ENCODE measurements at regions not wholly inside any gene's neighbourhood (a gene's known extent, or its start where the extent isn't known, plus 50 kb on each side); places are given as distances from the start of the nearest gene placed in this dataset.

GRCh38 chr1:5291889-5292288 lies 637.5 kb downstream of the AJAP1 start:
- no peak for DNase-seq (ENCODE audit: low spot score)

DNA sequence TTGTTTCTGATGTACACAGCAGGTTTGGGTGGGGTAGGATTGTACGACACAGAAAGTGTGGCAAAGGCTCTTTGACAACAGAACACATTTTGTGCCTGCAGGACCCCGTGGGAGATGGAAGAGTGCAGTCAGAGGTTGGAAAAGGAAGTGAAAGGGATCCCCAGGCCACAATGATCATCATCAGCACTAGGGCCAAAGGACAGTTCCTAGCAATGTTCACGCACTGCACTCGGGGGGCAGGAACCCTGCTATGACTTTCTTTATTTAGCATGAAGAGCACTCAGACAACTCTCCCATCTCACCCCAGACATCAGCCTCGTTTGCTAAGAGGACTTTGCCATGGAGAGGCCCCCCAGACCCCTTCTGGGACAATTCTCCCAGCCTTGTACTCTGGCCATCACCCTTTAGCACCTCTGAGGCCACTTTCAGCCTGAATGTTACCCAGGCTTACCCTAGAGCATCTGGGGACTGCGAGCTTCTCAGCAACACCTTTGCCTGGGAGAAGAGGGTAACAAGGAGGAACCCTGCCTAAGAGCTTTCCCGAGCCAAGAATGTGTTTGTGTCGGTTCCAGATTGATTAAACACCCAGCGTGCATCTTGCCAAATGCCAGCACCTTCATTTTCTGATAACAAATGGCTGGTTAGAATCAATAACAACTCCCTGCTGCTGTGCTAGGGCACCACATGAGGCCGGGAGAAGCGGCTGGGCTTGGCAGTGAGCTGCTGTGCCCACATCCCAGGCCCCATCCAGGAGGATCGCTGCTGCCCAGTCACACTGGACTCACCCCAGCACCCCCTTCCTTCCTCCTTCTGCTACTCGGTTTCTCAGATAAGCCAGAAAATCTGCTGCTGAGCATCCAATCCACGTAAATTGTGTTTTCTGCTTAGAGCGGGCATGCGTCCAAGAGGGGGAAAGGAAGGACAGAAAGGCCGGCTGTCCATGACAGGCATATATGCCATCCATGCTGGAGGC lies 633.1 kb downstream of the AJAP1 start:
- DNase-seq (ENCODE audit: low spot score), result no peak

DNA sequence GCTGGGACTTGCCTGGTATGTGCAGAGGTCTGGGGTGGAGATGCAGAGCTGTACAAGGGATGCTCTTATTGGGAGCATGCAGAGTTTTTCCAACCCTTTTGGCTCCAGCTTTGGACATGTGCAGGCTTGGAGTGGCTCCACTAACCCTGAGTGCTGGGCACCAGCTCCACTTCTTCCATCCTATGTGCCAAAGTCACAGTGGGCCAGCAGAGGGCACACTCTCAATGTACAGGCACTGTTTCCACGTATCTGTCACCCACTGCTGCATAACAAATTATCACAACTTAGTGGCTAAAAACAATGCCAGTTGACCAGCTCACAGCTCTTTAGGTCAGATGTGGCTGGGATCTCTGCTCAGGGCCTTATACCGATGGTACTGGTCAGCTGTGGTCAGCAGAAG lies 631.8 kb downstream of the AJAP1 start:
- DNase-seq (ENCODE audit: low spot score), result no peak

DNA sequence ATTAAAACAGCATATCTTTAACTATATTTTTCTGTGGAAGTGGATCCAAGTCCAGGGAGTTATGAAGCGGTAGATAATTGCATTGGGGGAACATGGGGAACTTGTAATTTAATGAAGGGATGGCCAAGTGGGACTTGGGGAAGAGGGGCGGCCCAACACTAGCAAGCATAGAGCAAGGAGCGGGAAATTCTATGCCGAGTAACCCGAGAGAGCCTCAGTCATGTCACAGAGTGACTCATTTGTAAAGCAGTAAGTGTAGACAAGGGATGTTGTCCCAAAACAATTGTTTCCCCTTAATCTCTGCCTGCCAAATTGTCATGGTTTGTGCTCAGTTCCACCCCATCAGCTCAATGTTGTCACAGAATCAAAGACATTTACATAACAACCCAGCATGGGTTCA lies 620.1 kb downstream of the AJAP1 start:
- no peak for DNase-seq (ENCODE audit: low spot score)

DNA sequence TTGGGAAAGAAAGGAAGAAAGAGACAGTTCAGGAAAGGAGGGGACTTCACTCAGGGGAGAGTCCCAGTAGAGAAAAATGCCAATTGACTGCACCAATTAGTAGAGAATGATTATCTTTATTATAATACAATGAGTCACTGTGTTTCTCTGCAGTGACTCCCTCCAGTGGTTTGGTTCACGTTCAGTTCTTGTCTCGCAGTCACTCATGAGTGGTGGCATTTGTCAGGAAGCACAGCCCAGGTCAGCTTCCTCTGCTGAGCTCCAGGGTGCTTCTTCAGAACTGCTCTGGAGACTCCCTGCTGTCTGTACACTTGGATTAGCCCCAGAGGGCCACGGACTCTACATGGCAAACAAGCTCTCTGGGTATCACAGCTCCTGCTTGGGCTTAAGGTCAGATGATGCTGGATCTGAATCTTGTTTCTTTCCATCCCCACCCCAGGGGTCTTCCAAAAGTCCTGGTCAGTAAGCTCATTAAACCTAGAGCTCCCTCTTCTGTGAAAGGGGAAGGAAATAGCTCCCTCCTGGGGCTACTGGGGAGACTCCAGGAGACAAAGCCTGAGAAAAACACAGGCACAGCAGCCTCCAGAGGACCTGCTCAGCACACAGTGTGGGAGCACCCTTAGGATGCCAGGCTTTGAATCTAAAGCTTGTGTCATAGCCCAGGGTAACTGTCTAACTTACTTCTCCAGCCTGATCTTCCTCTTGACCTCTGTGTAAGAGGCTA lies 619.0 kb downstream of the AJAP1 start:
- DNase-seq (ENCODE audit: low spot score), result no peak

DNA sequence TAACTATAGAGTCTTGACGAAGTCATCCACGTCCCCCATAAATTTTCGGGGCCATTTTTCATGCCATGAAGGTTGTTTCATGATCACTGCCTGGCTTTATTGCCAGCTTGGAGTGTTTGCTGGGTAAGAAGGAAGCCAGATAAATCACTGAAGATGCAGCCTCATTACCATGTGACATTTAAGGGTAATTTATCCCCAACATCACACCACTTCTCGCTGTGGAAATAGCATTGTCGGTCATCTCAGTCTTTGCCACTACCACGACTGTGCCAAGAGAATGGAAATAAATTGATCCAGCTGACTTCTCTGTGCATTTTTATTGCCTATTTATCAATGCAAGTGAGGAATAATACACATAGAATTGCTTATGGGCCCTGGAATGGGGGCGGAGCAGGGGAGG lies 617.9 kb downstream of the AJAP1 start:
- no peak for DNase-seq (ENCODE audit: low spot score)

DNA sequence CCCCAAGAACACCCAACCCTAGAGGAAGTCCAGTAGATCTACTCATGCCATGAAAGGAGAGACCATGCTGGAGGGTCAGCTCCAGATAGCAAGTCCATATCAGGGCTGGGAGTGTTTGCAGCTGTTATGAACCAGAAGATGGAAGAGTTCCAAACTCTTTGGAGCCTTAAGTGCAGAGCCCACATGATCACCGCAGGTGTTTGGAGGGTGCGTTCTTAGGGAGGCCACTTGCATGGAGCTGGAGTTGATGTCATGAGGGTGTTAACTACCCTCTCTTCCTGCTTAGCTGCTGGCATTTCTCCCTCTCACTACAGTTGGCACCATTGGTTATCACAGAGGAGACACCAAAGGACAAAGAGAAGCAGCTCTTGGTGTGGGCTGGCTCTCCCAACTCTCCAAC lies 616.9 kb downstream of the AJAP1 start:
- DNase-seq (ENCODE audit: low spot score), result no peak

GRCh38 chr1:5269901-5270300 lies 615.5 kb downstream of the AJAP1 start:
- no peak for DNase-seq (ENCODE audit: low spot score)

- no peak for DNase-seq (ENCODE audit: low spot score)
Measured at GRCh38 chr1:5267603-5268235, 613.3 kb downstream of the AJAP1 start.

DNA sequence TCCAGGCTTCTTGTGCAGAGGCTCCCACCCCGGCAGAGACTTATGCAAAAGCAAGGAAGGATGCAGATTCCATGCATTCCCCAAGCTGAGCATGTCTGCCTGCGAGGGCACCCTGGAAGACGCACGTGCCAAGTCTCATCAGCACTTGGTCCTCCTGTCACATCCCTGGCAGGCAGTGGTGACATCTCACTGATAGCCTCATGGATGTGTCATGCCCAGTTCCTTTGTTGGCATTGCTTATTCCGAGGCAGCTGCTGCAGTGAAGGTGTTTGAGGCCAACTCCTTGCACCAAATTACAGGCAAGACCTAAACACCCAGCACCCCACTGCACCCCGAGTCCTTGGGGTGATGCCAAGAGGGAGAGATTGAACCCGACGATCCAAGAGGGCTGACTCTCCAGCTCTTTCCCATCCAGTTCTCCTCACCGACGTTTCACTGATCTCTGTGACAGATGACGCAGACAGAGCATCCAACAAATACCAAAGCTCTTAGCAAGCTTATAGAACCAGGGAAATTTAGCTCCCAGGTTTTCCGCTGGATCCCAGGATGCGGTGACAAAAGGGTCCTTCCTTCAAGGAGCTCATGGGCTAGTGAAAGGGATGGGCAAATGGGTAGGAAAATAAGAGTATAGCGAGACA lies 611.1 kb downstream of the AJAP1 start:
- DNase-seq (ENCODE audit: low spot score), result no peak

DNA sequence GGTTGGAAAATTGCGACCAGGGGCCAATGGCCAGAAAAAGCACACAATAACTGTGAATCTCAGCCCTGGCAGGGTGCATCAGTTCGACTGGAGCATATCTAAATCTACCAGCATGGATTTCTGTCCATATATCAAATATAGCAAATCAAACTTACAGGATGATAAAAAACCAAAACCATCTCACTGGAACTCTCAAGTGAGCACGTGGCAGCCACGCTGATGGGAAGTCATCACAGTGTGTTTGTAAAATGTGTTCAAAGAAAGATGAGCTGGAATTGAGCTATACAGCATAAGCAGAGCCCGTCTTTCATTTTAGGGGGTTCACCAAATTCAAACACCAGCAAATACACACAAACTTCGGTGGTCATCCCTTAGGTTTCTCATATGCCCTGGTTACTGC lies 610.1 kb downstream of the AJAP1 start:
- no peak for DNase-seq (ENCODE audit: low spot score)

DNA sequence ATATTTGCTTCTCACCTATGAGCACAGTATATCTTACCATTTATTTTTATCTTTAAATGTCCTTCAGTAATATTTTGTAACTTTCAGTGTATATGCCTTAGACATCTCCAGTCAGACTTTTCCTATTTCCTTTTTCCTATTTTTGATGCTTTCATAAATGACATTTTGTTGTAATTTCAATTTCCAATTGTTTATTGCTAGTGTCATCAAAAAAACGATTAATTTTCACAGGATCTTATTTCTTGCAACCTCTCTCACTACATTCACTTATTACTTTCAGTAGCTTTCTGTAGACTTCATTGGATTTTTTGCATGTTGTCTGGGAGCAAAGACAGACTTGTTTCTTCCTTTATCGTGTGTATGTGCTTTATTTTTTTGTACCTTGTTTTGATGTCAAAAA lies 602.4 kb downstream of the AJAP1 start:
- DNase-seq (ENCODE audit: low spot score), result no peak

DNA sequence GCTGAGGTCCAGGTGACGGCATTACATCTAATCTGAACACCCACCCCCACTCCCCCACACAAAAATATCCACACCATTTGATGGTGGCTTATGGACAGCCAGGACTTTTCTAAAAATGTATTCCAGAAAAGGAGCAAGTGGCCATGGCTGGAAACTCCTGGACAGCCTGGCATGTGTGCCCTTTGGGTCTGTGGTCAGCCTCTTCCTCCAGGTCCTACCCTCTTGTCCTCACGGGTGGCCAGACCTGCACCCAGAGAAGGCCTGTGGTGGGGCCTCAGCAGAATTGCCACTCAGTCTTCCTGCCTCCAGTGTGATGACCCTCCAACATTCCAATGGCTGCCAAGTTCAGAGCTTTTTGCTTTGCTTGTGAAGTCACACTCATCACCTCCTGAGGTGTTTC lies 600.6 kb downstream of the AJAP1 start:
- no peak for DNase-seq (ENCODE audit: low spot score)

DNA sequence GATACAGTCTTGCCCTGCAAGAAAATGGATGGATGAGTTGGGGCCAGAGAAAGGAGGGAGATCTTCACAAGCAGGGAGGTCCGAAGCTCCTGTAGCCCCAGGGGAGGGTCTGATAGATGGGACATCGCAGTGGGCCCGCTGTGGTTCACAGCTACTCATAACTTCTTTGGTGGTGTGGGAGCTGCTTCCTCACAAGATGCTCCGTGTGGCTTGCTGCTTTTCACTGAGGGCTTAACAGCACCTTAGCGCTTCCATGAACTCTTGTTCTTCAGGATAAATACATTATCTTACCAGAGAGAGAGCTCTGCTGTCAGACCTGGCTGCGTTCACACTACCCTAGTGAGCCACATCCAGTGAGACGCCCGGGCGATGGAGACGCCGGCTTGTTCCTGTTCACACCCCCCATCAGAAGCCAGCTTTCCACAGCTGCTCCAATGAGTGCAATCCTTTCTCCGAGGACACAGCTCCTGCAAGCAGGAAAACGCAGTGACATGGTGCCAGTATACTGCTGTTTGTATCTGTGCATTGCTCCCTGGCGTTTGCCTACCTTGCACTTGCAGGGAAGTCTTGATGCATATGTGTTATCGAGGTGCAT lies 599.8 kb downstream of the AJAP1 start:
- no peak for DNase-seq (ENCODE audit: low spot score)

DNA sequence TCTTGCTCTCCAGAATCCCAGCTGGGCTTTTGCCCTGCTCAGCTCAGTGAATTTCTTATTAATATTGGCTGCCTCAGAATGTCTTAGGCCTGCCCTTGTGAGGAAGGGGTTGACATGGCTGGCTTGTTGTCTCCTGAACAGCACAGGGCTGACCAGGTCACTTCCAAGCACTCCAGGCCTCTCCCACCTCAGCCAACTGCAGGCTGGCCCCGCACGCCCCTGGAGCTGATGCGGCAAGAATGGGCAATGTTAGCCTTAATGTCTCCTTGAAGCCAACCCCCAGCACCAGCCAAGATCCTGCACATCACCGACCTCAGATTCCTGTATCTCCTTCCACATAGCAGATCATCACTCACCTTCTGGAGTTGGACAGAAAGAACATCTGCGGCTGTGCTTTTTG lies 598.6 kb downstream of the AJAP1 start:
- no peak for DNase-seq (ENCODE audit: low spot score)

GRCh38 chr1:5250336-5250735 lies 595.9 kb downstream of the AJAP1 start:
- no peak for DNase-seq (ENCODE audit: low spot score)

DNA sequence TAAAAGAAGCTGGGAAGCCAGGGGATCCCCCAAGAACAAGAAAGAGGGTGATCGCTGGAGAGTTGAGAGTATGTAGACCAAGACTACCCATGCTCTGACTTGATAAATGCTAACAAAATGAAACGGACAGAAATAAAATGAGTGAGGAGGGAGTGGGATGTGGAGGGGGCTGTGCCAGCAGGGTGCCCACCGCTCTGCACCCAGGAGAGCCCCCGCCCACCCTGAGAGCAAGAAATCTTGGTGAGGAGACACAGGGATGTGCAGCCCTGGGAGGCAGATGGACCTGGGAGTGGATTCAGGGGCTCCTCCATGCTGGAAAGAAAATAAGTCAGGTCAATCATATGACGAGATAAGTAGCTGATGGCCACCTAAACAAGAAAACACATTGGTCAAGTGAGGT lies 590.9 kb downstream of the AJAP1 start:
- no peak for DNase-seq (ENCODE audit: low spot score)

- DNase-seq (ENCODE audit: low spot score), result no peak
Measured at GRCh38 chr1:5244631-5245285, 590.3 kb downstream of the AJAP1 start.

DNA sequence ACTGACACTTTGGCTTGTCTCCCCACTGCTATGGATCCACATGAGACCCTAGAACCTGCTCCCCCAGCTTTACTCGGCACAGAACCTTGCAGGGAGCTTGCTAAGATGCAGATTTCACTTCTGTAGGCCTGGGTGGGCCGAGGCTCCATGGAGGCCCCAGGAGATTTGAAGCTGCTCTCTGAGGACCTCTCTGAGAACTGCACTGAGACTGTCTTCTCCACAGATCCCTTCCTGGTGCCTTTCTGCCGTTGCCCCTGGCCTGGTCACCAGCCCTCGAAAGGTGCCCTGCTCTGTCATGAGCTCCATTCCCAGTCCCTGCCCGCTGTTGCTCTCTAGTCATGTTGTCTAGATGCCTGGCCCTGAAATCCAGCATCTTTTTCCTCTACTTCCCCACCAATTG lies 588.4 kb downstream of the AJAP1 start:
- DNase-seq (ENCODE audit: low spot score), result no peak

DNA sequence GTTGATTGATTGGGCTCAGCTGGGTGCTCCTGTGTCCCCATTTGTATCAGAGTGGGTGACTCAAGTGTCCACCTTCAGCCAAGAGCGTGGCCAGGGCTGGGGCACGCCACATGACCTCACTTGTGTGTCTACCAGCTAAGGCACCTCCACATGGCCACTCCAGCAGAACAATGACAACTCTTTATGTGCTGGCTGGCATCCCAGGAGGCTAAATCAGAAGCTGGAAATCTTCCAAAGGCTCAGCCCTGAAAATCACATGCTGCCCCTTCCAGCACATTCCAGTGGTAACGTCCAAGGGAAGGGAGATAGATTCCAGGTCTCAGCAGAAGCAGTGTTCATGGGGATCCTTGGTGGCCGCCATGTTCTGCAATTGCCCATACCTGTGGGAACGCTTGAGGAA lies 585.5 kb downstream of the AJAP1 start:
- no peak for DNase-seq (ENCODE audit: low spot score)
